Ishikawa (cell line): ENCODE measurements at regions not wholly inside any gene's neighbourhood (a gene's known extent, or its start where the extent isn't known, plus 50 kb on each side); places are given as distances from the start of the nearest gene placed in this dataset.

Source experiments
- CEBPB ChIP-seq: IDR thresholded peaks from 2 replicates; pipeline ENCODE4 v1.6.1; 2012
- EGR1 ChIP-seq: IDR thresholded peaks from 2 replicates; pipeline ENCODE4 v1.6.1; 2012
- FOXM1 ChIP-seq: IDR thresholded peaks from 2 replicates; pipeline ENCODE4 v1.6.1; 2012; ENCODE audit warnings: low read depth, borderline replicate concordance
- MAX ChIP-seq: IDR thresholded peaks from 2 replicates; pipeline ENCODE4 v1.6.1; 2012
- NFIC ChIP-seq: IDR thresholded peaks from 2 replicates; pipeline ENCODE4 v1.6.1; 2012
- REST ChIP-seq: IDR thresholded peaks from 2 replicates; pipeline ENCODE4 v1.6.1; 2012; ENCODE audit warnings: low read depth, mild to moderate bottlenecking
- TAF1 ChIP-seq: IDR thresholded peaks from 2 replicates; pipeline ENCODE4 v1.6.1; 2012; ENCODE audit warnings: low read depth, mild to moderate bottlenecking

- TF ChIP-seq CEBPB (no peak), REST (no peak), NFIC (no peak), EGR1 (no peak), FOXM1 (no peak), TAF1 (no peak), MAX (no peak)
Observed at GRCh38 chr4:58679051-58679450, 1568.9 kb upstream of the IGFBP7 start.
